GM13977 (cell line): ENCODE measurements at regions not wholly inside any gene's neighbourhood (a gene's known extent, or its start where the extent isn't known, plus 50 kb on each side); places are given as distances from the start of the nearest gene placed in this dataset.

Experiments
- DNase-seq: peaks from one replicate; pipeline ENCODE4 v3.0.0; 2012; ENCODE audit warnings: low spot score
- in situ Hi-C: fragments of 300-500 bp; cut with MboI; formaldehyde crosslinking; loops from one replicate; pipeline ENCODE4 v1.12.0; 2022; ENCODE audit warnings: low sequenced_read_pairs, low pct_unique_long_range_greater_than_20kb, mixed read lengths, inconsistent platforms; ENCODE audit not compliant: unreplicated experiment
- TF ChIP-seq, protein P1 (sequence below): IDR thresholded peaks from 2 replicates; pipeline ENCODE4 v1.5.1; 2012; ENCODE audit warnings: mild to moderate bottlenecking, control low read depth; ENCODE audit not compliant: insufficient read depth; ENCODE audit errors: extremely low read depth, missing control alignments

DNA sequence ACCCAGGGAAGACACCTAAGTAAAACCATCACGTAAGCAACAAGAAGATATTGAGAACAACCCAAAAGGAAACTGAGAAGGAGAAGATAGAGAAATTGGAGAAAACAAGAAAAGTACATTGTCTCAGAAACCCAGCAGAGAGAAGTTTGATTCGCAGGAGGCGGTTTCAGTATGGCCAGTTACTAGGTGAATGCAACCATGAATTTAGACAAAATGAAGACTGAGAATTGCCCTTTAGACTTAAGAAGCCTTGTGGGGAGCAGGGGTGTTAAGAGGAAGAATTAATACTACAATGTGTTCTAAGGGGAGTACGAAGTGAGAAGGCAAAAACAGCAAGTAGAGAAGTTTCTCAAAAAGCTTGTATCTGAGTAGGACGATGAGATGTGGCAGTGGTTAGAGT lies 229.3 kb upstream of the NEIL3 start:
- in situ Hi-C loops, result no loop called here
- DNase-seq, result no peak
- TF ChIP-seq, protein P1, sequence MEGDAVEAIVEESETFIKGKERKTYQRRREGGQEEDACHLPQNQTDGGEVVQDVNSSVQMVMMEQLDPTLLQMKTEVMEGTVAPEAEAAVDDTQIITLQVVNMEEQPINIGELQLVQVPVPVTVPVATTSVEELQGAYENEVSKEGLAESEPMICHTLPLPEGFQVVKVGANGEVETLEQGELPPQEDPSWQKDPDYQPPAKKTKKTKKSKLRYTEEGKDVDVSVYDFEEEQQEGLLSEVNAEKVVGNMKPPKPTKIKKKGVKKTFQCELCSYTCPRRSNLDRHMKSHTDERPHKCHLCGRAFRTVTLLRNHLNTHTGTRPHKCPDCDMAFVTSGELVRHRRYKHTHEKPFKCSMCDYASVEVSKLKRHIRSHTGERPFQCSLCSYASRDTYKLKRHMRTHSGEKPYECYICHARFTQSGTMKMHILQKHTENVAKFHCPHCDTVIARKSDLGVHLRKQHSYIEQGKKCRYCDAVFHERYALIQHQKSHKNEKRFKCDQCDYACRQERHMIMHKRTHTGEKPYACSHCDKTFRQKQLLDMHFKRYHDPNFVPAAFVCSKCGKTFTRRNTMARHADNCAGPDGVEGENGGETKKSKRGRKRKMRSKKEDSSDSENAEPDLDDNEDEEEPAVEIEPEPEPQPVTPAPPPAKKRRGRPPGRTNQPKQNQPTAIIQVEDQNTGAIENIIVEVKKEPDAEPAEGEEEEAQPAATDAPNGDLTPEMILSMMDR, result no peak

DNA sequence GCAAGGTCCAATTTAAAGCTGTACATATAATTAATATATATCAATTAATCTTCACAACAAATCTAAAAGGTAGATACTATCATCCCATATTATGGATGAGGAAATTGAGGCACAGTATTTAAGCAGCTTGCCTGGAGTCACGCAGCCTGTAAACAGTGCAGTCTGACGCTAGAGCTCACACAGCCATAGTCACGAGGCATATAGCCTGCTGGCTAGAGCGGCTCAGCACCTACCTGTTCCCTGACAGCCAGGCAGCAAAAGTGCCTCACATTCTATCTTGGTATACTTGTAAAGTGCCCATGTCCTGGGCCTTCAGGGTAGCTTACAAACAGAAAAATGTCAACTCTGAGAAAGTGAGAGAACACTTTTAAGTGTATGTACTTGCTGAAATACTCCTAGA lies 222.6 kb upstream of the NEIL3 start:
- no peak for DNase-seq
- in situ Hi-C loops, result no loop called here

DNA sequence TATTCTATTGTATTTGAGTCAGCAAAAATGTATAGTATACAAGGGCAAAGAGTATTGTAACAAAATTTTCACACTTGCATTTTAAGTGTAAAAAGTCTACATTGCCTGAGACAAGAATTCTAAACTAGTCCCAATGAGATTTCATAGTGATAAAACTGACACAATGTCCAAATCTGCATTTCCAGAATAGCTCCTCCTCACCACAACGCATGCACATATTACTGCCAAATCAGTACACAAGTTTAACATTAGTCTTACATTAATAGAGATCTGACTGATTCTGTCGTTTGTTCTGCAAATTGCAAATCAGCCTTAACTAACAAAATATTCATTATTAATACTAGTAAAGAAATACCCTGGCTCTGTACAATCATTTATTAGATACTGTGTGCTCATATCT lies 222.2 kb upstream of the NEIL3 start:
- in situ Hi-C loops, result no loop called here
- TF ChIP-seq, protein P1, result no peak
- DNase-seq, result no peak

More for the DNA sequence above, 222.6 kb upstream of the NEIL3 start:
- TF ChIP-seq, protein P1, result no peak

DNA sequence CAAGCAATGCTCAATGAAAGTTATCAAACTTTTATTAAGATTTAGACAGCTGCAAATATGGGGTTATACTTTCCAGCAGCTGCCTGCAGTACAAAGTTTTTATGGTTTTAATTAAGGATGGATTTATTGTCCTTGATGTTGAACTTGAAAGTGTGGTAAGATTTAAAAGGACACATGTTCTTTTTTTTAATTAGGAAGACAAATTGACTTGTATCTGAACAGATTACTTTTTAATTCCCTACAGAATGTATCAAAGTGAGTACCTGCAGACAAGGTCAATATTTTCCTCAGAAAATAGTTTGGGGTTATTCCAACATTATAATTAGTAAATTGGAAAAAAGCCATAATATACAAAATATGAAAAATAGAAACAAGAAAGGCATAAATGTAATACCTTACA lies 218.2 kb upstream of the NEIL3 start:
- in situ Hi-C loops, result no loop called here
- no peak for DNase-seq
- TF ChIP-seq, protein P1, result no peak

DNA sequence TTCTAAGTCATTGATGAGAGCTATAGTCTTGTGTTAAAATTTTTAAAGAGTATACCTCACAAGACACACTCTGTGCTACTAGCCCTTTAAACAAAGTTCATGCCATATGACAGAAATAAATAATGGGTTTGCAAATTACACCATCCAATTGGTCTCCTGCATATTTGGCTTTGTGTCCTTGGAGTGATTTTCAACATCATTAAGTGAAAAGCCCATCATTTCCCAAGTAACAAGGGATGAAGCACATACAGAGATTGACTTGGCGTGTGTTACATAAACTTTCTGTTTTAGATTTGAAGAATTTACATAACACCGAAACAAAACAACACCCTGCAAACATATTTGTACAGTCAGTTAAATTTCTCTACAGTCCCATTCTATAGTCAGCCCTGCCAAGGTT lies 216.9 kb upstream of the NEIL3 start:
- no peak for DNase-seq
- in situ Hi-C loops, result no loop called here
- TF ChIP-seq, protein P1, result no peak

DNA sequence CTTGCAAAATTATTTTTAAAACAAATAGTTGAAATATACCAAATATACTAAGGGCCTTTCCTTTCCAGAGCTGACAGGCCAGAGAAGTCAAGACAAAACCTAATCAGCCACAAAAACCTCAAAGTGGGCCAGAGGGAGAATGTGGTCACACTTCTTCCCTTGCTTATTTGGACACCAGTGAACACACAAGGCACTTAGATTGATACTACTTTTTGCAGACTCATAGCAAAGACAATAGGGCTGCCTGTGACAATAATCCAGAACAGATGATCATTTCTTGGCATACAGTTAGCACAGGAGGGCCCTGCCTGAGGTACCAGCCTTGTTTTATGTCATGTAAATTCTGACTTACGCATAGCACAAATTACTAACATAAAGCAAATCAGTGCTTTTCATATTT lies 215.7 kb upstream of the NEIL3 start:
- DNase-seq, result no peak
- in situ Hi-C loops, result no loop called here

More for the DNA sequence above, 215.7 kb upstream of the NEIL3 start:
- TF ChIP-seq, protein P1, result no peak
